WTC11 (cell line): ENCODE measurements at regions not wholly inside any gene's neighbourhood (a gene's known extent, or its start where the extent isn't known, plus 50 kb on each side); places are given as distances from the start of the nearest gene placed in this dataset.

Source experiments
- ATAC-seq: fragments of 200-7000 bp; cut with Tn5 transposase; 2 replicates; pipeline ENCODE4 v1.10.0; 2021; ENCODE audit warnings: mild to moderate bottlenecking, moderate library complexity
- CTCF ChIA-PET: fragments of 300-600 bp; sonication (Branson Sonifier 250); formaldehyde crosslinking; loops from one replicate; lab custom pipeline; 2021; ENCODE audit warnings: antibody characterized with exemption; lab: Charles Lee
- POLR2A ChIA-PET: fragments of 350-600 bp; sonication (Branson Sonifier 250); formaldehyde crosslinking; loops from one replicate; lab custom pipeline; 2021; ENCODE audit warnings: antibody characterized with exemption; lab: Charles Lee
- DNase-seq: peaks from one replicate; pipeline ENCODE4 v3.0.0; 2021; ENCODE audit warnings: low spot score
- H3K27ac Mint-ChIP-seq: 2 replicates; pipeline ENCODE4 v1.8.0; 2021; ENCODE audit warnings: mixed read lengths
- H3K27me3 Mint-ChIP-seq: 2 replicates; pipeline ENCODE4 v1.8.0; 2021; ENCODE audit warnings: low read depth, mild to moderate bottlenecking, moderate library complexity, mixed read lengths
- H3K36me3 Mint-ChIP-seq: 2 replicates; pipeline ENCODE4 v1.8.0; 2021; ENCODE audit warnings: mixed read lengths
- H3K4me1 Mint-ChIP-seq: 2 replicates; pipeline ENCODE4 v1.8.0; 2022; ENCODE audit warnings: mixed read lengths
- H3K4me3 Mint-ChIP-seq: 2 replicates; pipeline ENCODE4 v1.8.0; 2021; ENCODE audit warnings: mild to moderate bottlenecking, moderate library complexity, mixed read lengths
- H3K9me3 Mint-ChIP-seq: 2 replicates; pipeline ENCODE4 v1.8.0; 2021; ENCODE audit warnings: mixed read lengths
- ATF2 ChIP-seq: sonication (generic); formaldehyde crosslinking; IDR thresholded peaks from 2 replicates; pipeline ENCODE4 v1.8.1; 2022; ENCODE audit warnings: low read depth, missing genetic modification reagents, borderline replicate concordance
- CDX4 ChIP-seq: fragments of 250-450 bp; sonication (Bioruptor Pico); IDR thresholded peaks from 2 replicates; pipeline ENCODE4 v1.9.0; 2021; ENCODE audit warnings: moderate library complexity, mild to moderate bottlenecking, inconsistent platforms, borderline replicate concordance
- CTCF ChIP-seq: fragments of 200-600 bp; IDR thresholded peaks from 2 replicates; pipeline ENCODE4 v1.8.0; 2022; ENCODE audit warnings: antibody characterized with exemption
- ESRRA ChIP-seq: sonication (generic); formaldehyde crosslinking; IDR thresholded peaks from 2 replicates; pipeline ENCODE4 v1.8.1; 2022; ENCODE audit warnings: mild to moderate bottlenecking, missing genetic modification reagents, borderline replicate concordance
- JAZF1 ChIP-seq: fragments of 250-450 bp; sonication (Bioruptor Pico); IDR thresholded peaks from 2 replicates; pipeline ENCODE4 v1.9.0; 2021; ENCODE audit warnings: moderate library complexity, mild to moderate bottlenecking, inconsistent platforms
- MYBL2 ChIP-seq: sonication (generic); formaldehyde crosslinking; IDR thresholded peaks from 2 replicates; pipeline ENCODE4 v1.8.1; 2023; ENCODE audit warnings: mild to moderate bottlenecking, moderate library complexity, missing genetic modification reagents
- ZNF121 ChIP-seq: sonication (generic); formaldehyde crosslinking; IDR thresholded peaks from 2 replicates; pipeline ENCODE4 v1.8.0; 2023; ENCODE audit warnings: missing genetic modification reagents
- ZNF232 ChIP-seq: sonication (generic); formaldehyde crosslinking; IDR thresholded peaks from 2 replicates; pipeline ENCODE4 v1.8.0; 2022; ENCODE audit warnings: mild to moderate bottlenecking, missing genetic modification reagents
- ZNF396 ChIP-seq: fragments of 250-450 bp; sonication (Bioruptor Pico); IDR thresholded peaks from 2 replicates; pipeline ENCODE4 v1.8.0; 2021; ENCODE audit warnings: mild to moderate bottlenecking, moderate library complexity, borderline replicate concordance
- TF ChIP-seq, protein P1 (sequence below): sonication (generic); formaldehyde crosslinking; IDR thresholded peaks from 2 replicates; pipeline ENCODE4 v1.8.1; 2022; ENCODE audit warnings: low read depth, mild to moderate bottlenecking, moderate library complexity, missing genetic modification reagents, borderline replicate concordance
- TF ChIP-seq, protein P2 (sequence below): sonication (generic); formaldehyde crosslinking; conservative IDR thresholded peaks from 2 replicates; pipeline ENCODE4 v1.8.1; 2022; ENCODE audit warnings: mild to moderate bottlenecking, missing genetic modification reagents
- TF ChIP-seq, protein P3 (sequence below): sonication (generic); formaldehyde crosslinking; IDR thresholded peaks from 2 replicates; pipeline ENCODE4 v1.8.0; 2022; ENCODE audit warnings: mild to moderate bottlenecking, missing genetic modification reagents
- TF ChIP-seq, protein P4 (sequence below): sonication (generic); formaldehyde crosslinking; IDR thresholded peaks from 2 replicates; pipeline ENCODE4 v1.8.1; 2022; ENCODE audit warnings: missing genetic modification reagents, borderline replicate concordance
- TF ChIP-seq, protein P5 (sequence below): sonication (generic); formaldehyde crosslinking; IDR thresholded peaks from 2 replicates; pipeline ENCODE4 v1.8.1; 2023; ENCODE audit warnings: mild to moderate bottlenecking, missing genetic modification reagents, borderline replicate concordance

DNA sequence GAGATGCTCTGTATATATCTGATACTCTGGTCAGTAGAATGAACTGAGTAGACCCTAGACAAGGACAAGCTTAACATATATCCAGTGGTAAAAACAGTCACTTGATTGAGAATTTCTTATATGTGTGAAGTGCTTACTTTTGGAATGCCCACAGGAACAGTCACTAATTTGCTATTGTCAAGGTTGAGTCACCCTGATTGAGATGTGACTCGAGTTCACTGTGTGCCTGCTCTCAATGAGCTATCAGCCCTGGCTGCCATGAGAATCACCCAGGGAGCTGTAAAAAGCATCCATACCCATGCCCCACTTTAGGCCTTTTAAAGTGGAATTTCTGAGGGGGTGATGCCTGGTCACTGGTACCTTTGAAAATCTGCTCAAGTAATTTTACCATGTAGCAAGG lies 283.7 kb downstream of the SUCLG1 start (continued):
- TF ChIP-seq, protein P1, sequence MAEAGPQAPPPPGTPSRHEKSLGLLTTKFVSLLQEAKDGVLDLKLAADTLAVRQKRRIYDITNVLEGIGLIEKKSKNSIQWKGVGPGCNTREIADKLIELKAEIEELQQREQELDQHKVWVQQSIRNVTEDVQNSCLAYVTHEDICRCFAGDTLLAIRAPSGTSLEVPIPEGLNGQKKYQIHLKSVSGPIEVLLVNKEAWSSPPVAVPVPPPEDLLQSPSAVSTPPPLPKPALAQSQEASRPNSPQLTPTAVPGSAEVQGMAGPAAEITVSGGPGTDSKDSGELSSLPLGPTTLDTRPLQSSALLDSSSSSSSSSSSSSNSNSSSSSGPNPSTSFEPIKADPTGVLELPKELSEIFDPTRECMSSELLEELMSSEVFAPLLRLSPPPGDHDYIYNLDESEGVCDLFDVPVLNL (CRISPR knock-in tag), result no peak
- TF ChIP-seq ZNF232 (CRISPR knock-in tag) (no peak), MYBL2 (CRISPR knock-in tag) (no peak), ZNF121 (no peak), JAZF1 (CRISPR knock-in tag) (no peak), ZNF396 (CRISPR knock-in tag) (no peak), CDX4 (no peak), ATF2 (no peak), ESRRA (CRISPR knock-in tag) (no peak)
- TF ChIP-seq, protein P2, sequence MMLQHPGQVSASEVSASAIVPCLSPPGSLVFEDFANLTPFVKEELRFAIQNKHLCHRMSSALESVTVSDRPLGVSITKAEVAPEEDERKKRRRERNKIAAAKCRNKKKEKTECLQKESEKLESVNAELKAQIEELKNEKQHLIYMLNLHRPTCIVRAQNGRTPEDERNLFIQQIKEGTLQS, result no peak
- TF ChIP-seq, protein P3, sequence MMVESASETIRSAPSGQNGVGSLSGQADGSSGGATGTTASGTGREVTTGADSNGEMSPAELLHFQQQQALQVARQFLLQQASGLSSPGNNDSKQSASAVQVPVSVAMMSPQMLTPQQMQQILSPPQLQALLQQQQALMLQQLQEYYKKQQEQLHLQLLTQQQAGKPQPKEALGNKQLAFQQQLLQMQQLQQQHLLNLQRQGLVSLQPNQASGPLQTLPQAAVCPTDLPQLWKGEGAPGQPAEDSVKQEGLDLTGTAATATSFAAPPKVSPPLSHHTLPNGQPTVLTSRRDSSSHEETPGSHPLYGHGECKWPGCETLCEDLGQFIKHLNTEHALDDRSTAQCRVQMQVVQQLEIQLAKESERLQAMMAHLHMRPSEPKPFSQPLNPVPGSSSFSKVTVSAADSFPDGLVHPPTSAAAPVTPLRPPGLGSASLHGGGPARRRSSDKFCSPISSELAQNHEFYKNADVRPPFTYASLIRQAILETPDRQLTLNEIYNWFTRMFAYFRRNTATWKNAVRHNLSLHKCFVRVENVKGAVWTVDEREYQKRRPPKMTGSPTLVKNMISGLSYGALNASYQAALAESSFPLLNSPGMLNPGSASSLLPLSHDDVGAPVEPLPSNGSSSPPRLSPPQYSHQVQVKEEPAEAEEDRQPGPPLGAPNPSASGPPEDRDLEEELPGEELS (CRISPR knock-in tag), result no peak
- TF ChIP-seq, protein P4, sequence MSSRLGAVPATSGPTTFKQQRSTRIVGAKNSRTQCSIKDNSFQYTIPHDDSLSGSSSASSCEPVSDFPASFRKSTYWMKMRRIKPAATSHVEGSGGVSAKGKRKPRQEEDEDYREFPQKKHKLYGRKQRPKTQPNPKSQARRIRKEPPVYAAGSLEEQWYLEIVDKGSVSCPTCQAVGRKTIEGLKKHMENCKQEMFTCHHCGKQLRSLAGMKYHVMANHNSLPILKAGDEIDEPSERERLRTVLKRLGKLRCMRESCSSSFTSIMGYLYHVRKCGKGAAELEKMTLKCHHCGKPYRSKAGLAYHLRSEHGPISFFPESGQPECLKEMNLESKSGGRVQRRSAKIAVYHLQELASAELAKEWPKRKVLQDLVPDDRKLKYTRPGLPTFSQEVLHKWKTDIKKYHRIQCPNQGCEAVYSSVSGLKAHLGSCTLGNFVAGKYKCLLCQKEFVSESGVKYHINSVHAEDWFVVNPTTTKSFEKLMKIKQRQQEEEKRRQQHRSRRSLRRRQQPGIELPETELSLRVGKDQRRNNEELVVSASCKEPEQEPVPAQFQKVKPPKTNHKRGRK, result no peak
- TF ChIP-seq, all 79 proteins: peak for 0

GRCh38 chr2:84173041-84173440 lies 286.0 kb downstream of the SUCLG1 start:
- peaks cover 6% of the 10 kb centered on the region for H3K4me1 Mint-ChIP-seq
- TF ChIP-seq CTCF (no peak), CDX4 (no peak), MYBL2 (CRISPR knock-in tag) (no peak)
- TF ChIP-seq, protein P5, sequence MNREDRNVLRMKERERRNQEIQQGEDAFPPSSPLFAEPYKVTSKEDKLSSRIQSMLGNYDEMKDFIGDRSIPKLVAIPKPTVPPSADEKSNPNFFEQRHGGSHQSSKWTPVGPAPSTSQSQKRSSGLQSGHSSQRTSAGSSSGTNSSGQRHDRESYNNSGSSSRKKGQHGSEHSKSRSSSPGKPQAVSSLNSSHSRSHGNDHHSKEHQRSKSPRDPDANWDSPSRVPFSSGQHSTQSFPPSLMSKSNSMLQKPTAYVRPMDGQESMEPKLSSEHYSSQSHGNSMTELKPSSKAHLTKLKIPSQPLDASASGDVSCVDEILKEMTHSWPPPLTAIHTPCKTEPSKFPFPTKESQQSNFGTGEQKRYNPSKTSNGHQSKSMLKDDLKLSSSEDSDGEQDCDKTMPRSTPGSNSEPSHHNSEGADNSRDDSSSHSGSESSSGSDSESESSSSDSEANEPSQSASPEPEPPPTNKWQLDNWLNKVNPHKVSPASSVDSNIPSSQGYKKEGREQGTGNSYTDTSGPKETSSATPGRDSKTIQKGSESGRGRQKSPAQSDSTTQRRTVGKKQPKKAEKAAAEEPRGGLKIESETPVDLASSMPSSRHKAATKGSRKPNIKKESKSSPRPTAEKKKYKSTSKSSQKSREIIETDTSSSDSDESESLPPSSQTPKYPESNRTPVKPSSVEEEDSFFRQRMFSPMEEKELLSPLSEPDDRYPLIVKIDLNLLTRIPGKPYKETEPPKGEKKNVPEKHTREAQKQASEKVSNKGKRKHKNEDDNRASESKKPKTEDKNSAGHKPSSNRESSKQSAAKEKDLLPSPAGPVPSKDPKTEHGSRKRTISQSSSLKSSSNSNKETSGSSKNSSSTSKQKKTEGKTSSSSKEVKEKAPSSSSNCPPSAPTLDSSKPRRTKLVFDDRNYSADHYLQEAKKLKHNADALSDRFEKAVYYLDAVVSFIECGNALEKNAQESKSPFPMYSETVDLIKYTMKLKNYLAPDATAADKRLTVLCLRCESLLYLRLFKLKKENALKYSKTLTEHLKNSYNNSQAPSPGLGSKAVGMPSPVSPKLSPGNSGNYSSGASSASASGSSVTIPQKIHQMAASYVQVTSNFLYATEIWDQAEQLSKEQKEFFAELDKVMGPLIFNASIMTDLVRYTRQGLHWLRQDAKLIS (CRISPR knock-in tag), result no peak
- TF ChIP-seq, all 79 proteins: peak for 0
- H3K27me3 Mint-ChIP-seq, result no peaks in the 10 kb centered on the region
- ChIA-PET CTCF (no interaction called here), POLR2A (no interaction called here)
- peaks cover 22% of the 10 kb centered on the region for H3K36me3 Mint-ChIP-seq
- ATAC-seq (no peak), DNase-seq (no peak)
- H3K9me3 Mint-ChIP-seq, result peaks cover 30% of the 10 kb centered on the region
- no peak overlapping the region for H3K4me3 Mint-ChIP-seq
- no peak overlapping the region for H3K27ac Mint-ChIP-seq
